Tibial nerve (tissue), 3 donors: ENCODE measurements at regions not wholly inside any gene's neighbourhood (a gene's known extent, or its start where the extent isn't known, plus 50 kb on each side); places are given as distances from the start of the nearest gene placed in this dataset.

ENCODE experiments used
- CTCF ChIP-seq, 5 experiments: fragments of 200-600 bp in 3 of 5; fragments of 450-650 bp in 2 of 5; sonication (generic) in 3 of 5; IDR thresholded peaks; one replicate each; pipeline ENCODE4 v1.5.1; 2016 to 2019; ENCODE audit warnings: antibody characterized with exemption in 5 of 5, mild to moderate bottlenecking in 3 of 5, moderate library complexity in 2 of 5
- POLR2A ChIP-seq, 2 donors: fragments of 450-650 bp; IDR thresholded peaks; one replicate each; pipeline ENCODE4 v1.6.1; 2017; ENCODE audit warnings: antibody characterized with exemption in 2 of 2, mild to moderate bottlenecking in 2 of 2, moderate library complexity in 2 of 2

DNA sequence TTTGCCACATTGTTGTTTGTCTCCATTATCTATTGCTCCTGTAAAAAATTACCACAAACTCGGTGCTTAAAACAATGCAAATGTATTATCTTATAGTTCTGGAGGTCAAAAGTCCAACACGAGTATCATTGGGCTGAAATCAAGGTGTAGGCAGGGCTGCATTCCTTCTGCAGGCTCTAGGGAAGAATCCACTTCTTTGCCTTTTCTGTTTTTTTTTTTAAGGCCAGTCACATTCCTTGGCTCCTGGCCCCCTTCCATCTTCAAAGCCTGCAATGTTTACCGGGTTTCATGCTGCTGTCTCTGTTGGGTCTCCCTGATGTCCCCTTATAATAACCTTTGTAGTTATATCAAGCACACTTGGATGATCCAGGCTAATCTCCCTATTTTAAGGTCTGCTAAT, 212.7 kb downstream of the PTBP2 start:
- TF ChIP-seq POLR2A (IDR thresholded peaks at IDR 0.05) (no peak), CTCF (IDR thresholded peaks at IDR 0.05) (no peak)
